OCI-LY7 (cell line): ENCODE measurements at regions not wholly inside any gene's neighbourhood (a gene's known extent, or its start where the extent isn't known, plus 50 kb on each side); places are given as distances from the start of the nearest gene placed in this dataset.

Source experiments
- CTCF ChIP-seq: fragments of 200-600 bp; sonication (generic); conservative IDR thresholded peaks from 2 replicates; pipeline ENCODE4 v1.5.1; 2014; ENCODE audit warnings: mild to moderate bottlenecking, antibody characterized with exemption, low read length, moderate library complexity, mixed read lengths
- EZH2phosphoT487 ChIP-seq: fragments of 200-600 bp; sonication (generic); IDR thresholded peaks from 2 replicates; pipeline ENCODE4 v1.6.1; 2018; ENCODE audit warnings: low read depth, borderline replicate concordance, mild to moderate bottlenecking, mixed run types, antibody characterized with exemption, low read length, moderate library complexity, mixed read lengths

GRCh38 chr10:131553581-131553980 is 242.1 kb upstream of the TCERG1L start:
- no peak for TF ChIP-seq CTCF
- no peak for TF ChIP-seq EZH2phosphoT487
